HG03354 (cell line): ENCODE measurements at regions not wholly inside any gene's neighbourhood (a gene's known extent, or its start where the extent isn't known, plus 50 kb on each side); places are given as distances from the start of the nearest gene placed in this dataset.
"Not testable (repeated sequence)": the region's sequence is repeated elsewhere in the genome, so short reads cannot be mapped to it uniquely, and the experiment has no call there.

Source experiments
- ATAC-seq: cut with Tn5 transposase; IDR thresholded peaks from one replicate; pipeline ENCODE4 v1.9.1; 2021; ENCODE audit warnings: mild to moderate bottlenecking; ENCODE audit not compliant: unreplicated experiment, poor library complexity, severe bottlenecking

- no peak for ATAC-seq
Observed at GRCh38 chr5:174623433-174624019, 100.9 kb upstream of the MSX2 start.

DNA sequence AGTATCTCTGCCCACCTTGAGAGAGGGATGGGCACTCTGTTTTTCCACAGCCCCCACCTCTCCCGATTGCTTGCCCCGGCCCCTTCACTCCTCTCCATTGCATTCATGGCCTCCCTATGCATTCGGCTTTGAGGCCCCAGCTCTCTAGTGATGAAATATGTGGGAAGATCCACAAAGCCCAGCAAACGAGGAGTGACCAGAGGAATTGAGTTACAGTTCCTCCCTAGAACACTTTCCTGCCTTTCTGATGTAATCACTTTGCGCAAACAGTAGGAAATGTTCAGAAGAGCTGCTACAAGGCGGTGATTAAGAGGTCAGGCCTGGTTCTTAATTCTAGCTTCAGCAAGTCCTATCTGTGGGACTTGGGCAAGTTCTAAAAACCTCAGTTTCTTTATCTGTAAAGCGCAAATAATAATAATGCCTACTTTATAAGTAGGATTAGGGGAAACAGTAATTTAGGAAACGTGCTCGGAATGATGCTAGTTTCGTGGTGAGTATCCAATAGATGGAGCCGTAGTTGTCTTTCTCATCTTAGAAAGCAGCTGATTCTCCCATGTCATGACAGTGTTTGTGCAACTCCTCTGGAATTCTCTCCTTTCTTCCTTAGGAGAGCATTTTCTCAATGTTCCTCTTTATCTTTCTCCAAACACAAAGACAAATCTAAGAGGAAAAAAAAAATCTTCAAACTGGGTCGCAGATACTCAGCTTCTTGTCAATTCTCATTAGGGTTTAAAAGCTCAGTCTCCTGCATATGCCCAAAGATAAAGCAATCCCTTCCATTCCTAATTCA, 99.5 kb upstream of the MSX2 start:
- ATAC-seq: no peak

DNA sequence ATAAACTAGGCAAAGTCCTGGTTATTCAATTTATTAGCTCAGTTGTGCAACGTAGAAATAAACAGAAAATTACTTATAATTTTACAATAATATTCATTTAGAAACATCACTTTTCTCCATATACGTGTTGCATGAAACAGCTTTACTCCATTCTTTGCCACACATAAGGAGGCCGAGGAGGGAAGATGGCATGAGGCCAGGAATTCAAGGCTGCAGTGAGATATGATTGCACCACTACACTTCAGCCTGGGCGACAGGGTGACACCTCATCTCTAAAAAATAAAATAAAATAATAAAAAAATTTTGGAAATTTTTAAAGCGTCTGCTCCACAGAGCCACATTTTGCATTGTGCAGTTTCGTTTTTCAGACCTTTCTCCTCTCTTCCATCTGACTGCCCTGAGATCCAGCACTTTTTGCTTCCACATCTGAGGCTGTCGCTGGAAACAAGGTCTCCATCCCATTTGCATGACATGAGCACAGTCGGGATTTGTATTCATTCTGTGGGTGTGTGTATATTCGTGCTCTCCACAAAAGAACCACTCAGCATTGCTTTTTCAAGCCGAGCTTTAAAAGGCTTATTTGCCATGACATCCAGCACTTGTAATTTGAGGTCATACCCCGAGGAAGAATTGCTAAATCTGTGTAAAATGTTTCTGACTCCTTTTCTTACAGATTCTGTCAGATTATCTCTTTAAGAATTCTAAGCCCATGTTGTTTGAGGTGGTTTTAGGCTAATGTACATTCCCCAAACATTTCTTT, 98.6 kb upstream of the MSX2 start:
- ATAC-seq: no peak

GRCh38 chr5:174626369-174626920, 97.9 kb upstream of the MSX2 start:
- no peak for ATAC-seq

DNA sequence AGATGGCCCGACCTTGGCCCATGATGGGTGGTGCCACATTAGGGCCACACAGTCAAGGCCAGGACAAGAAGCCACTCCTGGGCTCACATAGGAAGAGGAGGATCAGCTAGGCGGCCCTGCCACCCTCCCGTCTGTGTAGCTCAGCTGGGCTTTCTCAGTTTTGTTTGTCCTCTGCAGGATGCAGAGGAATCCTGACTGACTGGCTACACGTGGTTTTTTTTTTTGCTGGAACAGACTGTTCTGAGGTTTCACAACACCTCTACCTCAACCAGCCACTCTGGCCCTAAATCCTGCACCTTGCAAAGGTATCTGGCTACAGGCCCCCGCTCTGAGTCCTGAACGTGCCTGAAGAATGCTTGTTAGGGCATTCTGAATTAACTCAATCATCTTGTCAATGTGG, 88.3 kb upstream of the MSX2 start:
- no peak for ATAC-seq

GRCh38 chr5:174642816-174643405, 81.5 kb upstream of the MSX2 start:
- ATAC-seq: no peak

GRCh38 chr5:174644436-174644835, 79.9 kb upstream of the MSX2 start:
- no peak for ATAC-seq

GRCh38 chr5:174644923-174645322, 79.5 kb upstream of the MSX2 start:
- ATAC-seq: no peak

DNA sequence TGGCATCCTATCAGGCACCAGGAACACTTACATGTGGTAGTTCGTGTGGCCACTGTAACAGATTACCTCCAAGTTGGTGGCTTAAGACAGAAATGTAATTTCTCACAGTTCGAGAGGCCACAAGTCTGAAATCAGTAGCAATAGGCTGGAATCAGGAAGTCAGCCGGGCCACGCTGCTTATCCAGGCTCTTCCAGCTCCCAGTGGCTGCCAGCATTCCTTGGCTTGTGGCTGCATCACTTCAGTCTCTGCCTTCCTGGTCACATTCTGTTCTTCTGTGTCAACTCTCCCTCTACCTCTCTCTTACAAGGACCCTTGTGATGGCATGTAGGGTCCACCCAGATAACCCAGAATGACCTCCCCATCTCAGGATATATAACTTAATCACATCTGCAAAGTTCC, 78.7 kb upstream of the MSX2 start:
- no peak for ATAC-seq

- not testable (repeated sequence) for ATAC-seq
Observed at GRCh38 chr5:174648618-174649017, 75.8 kb upstream of the MSX2 start.

- ATAC-seq: no peak
Observed at GRCh38 chr5:174649391-174649790, 75.0 kb upstream of the MSX2 start.

DNA sequence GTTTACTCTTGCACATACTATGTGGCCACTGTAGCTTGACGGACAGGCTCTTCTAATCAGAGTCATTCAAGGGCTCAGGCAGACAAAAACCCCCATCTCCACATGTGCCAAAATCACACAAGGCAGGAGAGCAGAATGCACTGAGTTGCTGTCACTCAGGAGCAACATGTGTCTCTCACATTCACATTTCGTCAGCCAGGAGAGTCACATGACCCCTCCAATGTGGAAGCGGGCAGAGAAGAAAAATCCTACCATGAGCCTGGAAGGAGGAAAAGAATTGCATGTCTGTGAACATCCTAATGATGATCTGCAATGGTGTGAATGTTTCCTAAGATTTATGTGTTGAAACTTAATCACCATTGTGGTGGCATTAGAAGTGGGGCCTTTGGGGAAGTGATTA, 69.9 kb upstream of the MSX2 start:
- ATAC-seq: no peak

- no peak for ATAC-seq
Observed at GRCh38 chr5:174655351-174655750, 69.0 kb upstream of the MSX2 start.

DNA sequence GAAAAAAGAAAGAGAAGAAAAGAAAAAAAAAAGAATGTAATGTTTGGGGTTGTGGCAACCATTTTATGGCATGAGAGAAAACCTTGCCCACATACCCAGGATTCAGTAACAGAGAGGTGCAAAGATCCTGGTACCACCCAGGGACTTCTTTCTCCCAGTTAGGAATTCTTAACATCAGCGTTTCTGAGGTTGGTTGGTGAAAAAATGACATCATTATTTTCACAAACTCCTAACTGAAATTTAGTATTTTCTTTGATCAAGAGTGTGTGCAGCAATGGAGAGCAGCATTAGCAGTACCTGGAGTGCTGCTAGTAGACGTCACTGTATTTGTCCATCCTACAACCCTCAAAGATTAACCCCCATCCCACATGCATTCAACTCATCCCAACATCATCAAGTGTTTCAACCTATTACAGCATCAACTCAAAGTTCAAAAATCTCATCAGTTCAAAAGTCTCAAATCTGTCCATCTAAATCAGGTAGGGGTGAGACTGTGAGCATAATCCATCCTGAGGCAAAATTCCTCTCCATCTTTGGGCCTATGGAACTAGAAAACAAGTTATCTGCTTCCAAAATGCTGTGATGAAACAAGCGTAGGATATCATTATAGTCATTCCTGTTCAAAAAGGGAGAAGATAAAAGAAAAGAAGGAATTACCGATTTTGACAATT, 60.1 kb upstream of the MSX2 start:
- no peak for ATAC-seq

DNA sequence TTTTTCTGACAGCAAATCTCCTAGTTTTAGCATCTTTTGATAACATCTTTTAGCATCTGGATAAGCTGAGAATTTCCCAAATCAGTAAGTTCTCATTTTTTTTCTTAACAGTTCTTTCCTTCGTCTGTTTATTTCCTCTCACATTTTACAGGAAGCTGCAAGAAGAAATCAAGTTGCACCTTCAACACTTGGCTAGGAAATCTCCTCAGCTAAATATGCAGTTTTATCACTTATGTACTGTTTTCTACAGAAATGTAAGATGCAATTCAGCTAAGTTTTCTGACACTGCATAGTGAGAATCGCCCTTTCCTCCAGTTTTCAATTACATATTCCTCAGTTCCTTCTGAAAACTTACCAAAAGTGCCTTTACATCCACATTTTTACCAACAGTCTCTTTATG, 59.0 kb upstream of the MSX2 start:
- no peak for ATAC-seq

GRCh38 chr5:174667526-174667925, 56.9 kb upstream of the MSX2 start:
- ATAC-seq: no peak

GRCh38 chr5:174668349-174668748, 56.0 kb upstream of the MSX2 start:
- ATAC-seq: no peak
